ENCODE measurements at regions not wholly inside any gene's neighbourhood (a gene's known extent, or its start where the extent isn't known, plus 50 kb on each side); places are given as distances from the start of the nearest gene placed in this dataset.

DNA sequence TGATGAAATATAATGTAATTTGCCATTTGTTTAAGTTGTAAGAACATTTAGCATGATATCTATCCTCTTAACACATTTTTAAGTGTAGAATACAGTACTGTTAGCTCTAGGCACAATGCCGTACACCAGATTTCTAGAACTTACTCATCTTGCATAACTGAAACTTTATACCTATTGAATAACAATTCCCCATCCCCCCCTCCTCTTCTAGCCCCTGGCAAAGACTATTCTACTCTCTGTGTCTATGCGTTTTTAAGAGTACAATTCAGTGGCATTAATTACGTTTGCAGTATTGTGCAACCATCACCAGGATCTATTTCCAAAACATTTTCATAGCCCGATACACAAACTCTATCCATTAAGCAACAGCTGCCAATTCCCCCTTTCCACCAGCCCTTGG is 261.7 kb downstream of the PLOD2 start:
- Mint-ChIP-seq H3K4me3 (no peak overlapping the region), H3K27me3 (ENCODE audit: insufficient read depth, low read depth, poor library complexity) (no peaks in the 10 kb centered on the region), H3K36me3 (ENCODE audit: low read depth) (no peaks in the 10 kb centered on the region; the same call in 2 of the 3 replicates), H3K27ac (0 out of 2 replicates have a peak overlapping the region, but pooled peaks have one; percentile 17), H3K9me3 (no peaks in the 10 kb centered on the region), H3K4me1 (peaks cover 22% of the 10 kb centered on the region)
- Histone ChIP-seq H3K36me3 (ENCODE audit: insufficient read depth) (no peaks in the 10 kb centered on the region), H3K27ac (ENCODE audit: low read depth) (no peak overlapping the region), H3K27me3 (ENCODE audit: insufficient read depth) (no peaks in the 10 kb centered on the region), H4K20me1 (replicated peaks; ENCODE audit: insufficient read depth) (no peaks in the 10 kb centered on the region), H2AFZ (no peak overlapping the region), H3K4me2 (no peak overlapping the region), H3K4me1 (ENCODE audit: insufficient read depth) (peaks cover 19% of the 10 kb centered on the region), H3K79me2 (replicated peaks; ENCODE audit: insufficient read depth) (no peaks in the 10 kb centered on the region), H3K4me3 (no peak overlapping the region), H3K9me2 (ENCODE audit: insufficient read depth) (no peaks in the 10 kb centered on the region), H3F3A (replicated peaks; ENCODE audit: low read depth) (no peaks in the 10 kb centered on the region)
- ATAC-seq, result no peak
- DNase-seq (ENCODE audit: low spot score), result no peak
- TF ChIP-seq JUNB (IDR thresholded peaks at IDR 0.05; ENCODE audit: unreplicated experiment), result no peak

DNA sequence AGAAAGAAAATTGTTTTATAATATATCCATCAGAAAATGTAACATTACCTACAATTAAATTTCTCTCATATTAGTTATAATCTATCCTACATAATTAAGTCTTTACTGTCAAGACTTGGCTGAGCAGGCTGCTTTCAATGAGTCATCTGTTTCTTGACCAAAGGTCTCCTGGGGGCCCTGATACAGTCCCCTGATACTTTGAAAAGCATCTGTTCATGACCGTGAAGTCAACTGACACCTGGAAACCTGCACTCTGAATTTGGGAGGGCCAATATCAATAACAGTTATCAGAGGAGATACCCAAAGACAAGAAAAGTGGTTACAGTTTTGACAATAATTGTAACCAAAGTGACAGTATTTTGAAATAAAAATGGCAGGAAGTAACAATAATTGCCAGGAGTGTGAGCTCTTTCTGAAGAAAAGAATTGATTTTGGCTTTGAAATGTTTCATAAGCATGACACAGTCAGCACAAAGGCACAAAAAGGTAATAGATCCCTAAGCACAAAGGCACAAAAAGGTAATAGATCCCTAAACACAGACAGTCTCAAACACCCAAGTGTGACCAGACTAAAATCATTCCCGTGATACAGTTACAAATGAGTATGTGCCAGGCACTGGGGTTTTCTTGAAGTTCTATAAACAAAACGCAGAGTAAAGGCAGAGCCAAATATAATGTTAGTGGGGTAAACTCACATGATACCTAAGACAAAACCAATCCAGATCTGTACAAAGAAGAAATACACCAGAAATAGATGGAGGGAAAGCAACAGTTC is 260.7 kb downstream of the PLOD2 start:
- no peaks in the 10 kb centered on the region for H3K27me3 ChIP-seq (ENCODE audit: insufficient read depth)
- 0 out of 2 replicates have a peak overlapping the region, but pooled peaks have one; percentile 4 for H2AFZ ChIP-seq
- no peaks in the 10 kb centered on the region for H3K79me2 ChIP-seq (replicated peaks; ENCODE audit: insufficient read depth)
- no peak overlapping the region for H3K4me3 Mint-ChIP-seq
- no peaks in the 10 kb centered on the region; the same call in 2 of the 3 replicates for H3K36me3 Mint-ChIP-seq (ENCODE audit: low read depth)
- ATAC-seq (no peak), DNase-seq (ENCODE audit: low spot score) (no peak)
- no peaks in the 10 kb centered on the region for H3K9me3 Mint-ChIP-seq
- no peaks in the 10 kb centered on the region for H3K9me2 ChIP-seq (ENCODE audit: insufficient read depth)
- H3F3A ChIP-seq (replicated peaks; ENCODE audit: low read depth), result no peaks in the 10 kb centered on the region
- no peak overlapping the region for H3K4me3 ChIP-seq
- no peak overlapping the region for H3K4me2 ChIP-seq
- H4K20me1 ChIP-seq (replicated peaks; ENCODE audit: insufficient read depth), result no peaks in the 10 kb centered on the region
- no peak overlapping the region for H3K27ac ChIP-seq (ENCODE audit: low read depth)
- H3K27me3 Mint-ChIP-seq (ENCODE audit: insufficient read depth, low read depth, poor library complexity), result no peaks in the 10 kb centered on the region
- peaks cover 19% of the 10 kb centered on the region for H3K4me1 ChIP-seq (ENCODE audit: insufficient read depth)
- no peak overlapping the region for H3K27ac Mint-ChIP-seq
- H3K4me1 Mint-ChIP-seq, result peaks cover 22% of the 10 kb centered on the region
- H3K36me3 ChIP-seq (ENCODE audit: insufficient read depth), result no peaks in the 10 kb centered on the region
- TF ChIP-seq ZNF462 (CRISPR knock-in tag; IDR thresholded peaks at IDR 0.05), result no peak
- TF ChIP-seq EZH2phosphoT487 (IDR thresholded peaks at IDR 0.05; ENCODE audit: unreplicated experiment), result no peak
- TF ChIP-seq, protein P1, sequence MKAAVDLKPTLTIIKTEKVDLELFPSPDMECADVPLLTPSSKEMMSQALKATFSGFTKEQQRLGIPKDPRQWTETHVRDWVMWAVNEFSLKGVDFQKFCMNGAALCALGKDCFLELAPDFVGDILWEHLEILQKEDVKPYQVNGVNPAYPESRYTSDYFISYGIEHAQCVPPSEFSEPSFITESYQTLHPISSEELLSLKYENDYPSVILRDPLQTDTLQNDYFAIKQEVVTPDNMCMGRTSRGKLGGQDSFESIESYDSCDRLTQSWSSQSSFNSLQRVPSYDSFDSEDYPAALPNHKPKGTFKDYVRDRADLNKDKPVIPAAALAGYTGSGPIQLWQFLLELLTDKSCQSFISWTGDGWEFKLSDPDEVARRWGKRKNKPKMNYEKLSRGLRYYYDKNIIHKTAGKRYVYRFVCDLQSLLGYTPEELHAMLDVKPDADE (IDR thresholded peaks at IDR 0.05), result no peak
- no peak for TF ChIP-seq JUNB (IDR thresholded peaks at IDR 0.05; ENCODE audit: unreplicated experiment)
- no peak for TF ChIP-seq EZH2 (IDR thresholded peaks at IDR 0.05; ENCODE audit: low read depth, unreplicated experiment)
- no peak for TF ChIP-seq CREB1 (CRISPR knock-in tag; IDR thresholded peaks at IDR 0.05; ENCODE audit: low read depth)
- TF ChIP-seq ZNF114 (CRISPR knock-in tag; IDR thresholded peaks at IDR 0.05), result no peak
- TF ChIP-seq, protein P2, sequence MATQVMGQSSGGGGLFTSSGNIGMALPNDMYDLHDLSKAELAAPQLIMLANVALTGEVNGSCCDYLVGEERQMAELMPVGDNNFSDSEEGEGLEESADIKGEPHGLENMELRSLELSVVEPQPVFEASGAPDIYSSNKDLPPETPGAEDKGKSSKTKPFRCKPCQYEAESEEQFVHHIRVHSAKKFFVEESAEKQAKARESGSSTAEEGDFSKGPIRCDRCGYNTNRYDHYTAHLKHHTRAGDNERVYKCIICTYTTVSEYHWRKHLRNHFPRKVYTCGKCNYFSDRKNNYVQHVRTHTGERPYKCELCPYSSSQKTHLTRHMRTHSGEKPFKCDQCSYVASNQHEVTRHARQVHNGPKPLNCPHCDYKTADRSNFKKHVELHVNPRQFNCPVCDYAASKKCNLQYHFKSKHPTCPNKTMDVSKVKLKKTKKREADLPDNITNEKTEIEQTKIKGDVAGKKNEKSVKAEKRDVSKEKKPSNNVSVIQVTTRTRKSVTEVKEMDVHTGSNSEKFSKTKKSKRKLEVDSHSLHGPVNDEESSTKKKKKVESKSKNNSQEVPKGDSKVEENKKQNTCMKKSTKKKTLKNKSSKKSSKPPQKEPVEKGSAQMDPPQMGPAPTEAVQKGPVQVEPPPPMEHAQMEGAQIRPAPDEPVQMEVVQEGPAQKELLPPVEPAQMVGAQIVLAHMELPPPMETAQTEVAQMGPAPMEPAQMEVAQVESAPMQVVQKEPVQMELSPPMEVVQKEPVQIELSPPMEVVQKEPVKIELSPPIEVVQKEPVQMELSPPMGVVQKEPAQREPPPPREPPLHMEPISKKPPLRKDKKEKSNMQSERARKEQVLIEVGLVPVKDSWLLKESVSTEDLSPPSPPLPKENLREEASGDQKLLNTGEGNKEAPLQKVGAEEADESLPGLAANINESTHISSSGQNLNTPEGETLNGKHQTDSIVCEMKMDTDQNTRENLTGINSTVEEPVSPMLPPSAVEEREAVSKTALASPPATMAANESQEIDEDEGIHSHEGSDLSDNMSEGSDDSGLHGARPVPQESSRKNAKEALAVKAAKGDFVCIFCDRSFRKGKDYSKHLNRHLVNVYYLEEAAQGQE (IDR thresholded peaks at IDR 0.05; ENCODE audit: unreplicated experiment), result no peak
- TF ChIP-seq ZNF331 (CRISPR knock-in tag; IDR thresholded peaks at IDR 0.05; ENCODE audit: low read depth), result no peak
